CD14-positive monocyte (primary cell): ENCODE measurements at regions not wholly inside any gene's neighbourhood (a gene's known extent, or its start where the extent isn't known, plus 50 kb on each side); places are given as distances from the start of the nearest gene placed in this dataset.

Experiments
- DNase-seq, 3 donors: peaks; one replicate each; pipeline ENCODE4 v3.0.0-alpha.2; 2011 to 2022
- H2AFZ ChIP-seq: 2 replicates; pipeline ENCODE4 v1.6.0; 2012; ENCODE audit warnings: mild to moderate bottlenecking, low read depth, low read length, inconsistent platforms; ENCODE audit not compliant: insufficient read depth, poor library complexity, severe bottlenecking
- H3K27ac ChIP-seq, 2 donors: 1 replicate in 1 of 2; 2 replicates in 1 of 2; pipeline ENCODE4 v1.5.1; 2012 to 2013; ENCODE audit warnings: low read length in 2 of 2, control low read depth in 1 of 2, inconsistent platforms in 1 of 2, low read depth in 1 of 2, mild to moderate bottlenecking in 1 of 2
- H3K27me3 ChIP-seq, 2 donors: one replicate each; pipeline versions ENCODE4 v1.6.0 to v1.6.1; 2011 to 2013; ENCODE audit warnings: low read length in 2 of 2; ENCODE audit not compliant: control insufficient read depth in 2 of 2, insufficient read depth in 2 of 2
- H3K36me3 ChIP-seq, 2 donors: replicated peaks in 1 of 2; 1 replicate in 1 of 2; 2 replicates in 1 of 2; pipeline versions ENCODE4 v1.5.1 to v1.6.1; 2012 to 2013; ENCODE audit warnings: low read length in 2 of 2, control low read depth in 1 of 2, inconsistent platforms in 1 of 2, mild to moderate bottlenecking in 1 of 2; ENCODE audit not compliant: insufficient read depth in 2 of 2, control insufficient read depth in 1 of 2
- H3K4me1 ChIP-seq, 2 donors: 1 replicate in 1 of 2; 2 replicates in 1 of 2; pipeline versions ENCODE4 v1.5.1 to v1.6.1; 2012 to 2013; ENCODE audit warnings: low read length in 2 of 2, control low read depth in 1 of 2, inconsistent platforms in 1 of 2, mild to moderate bottlenecking in 1 of 2, moderate library complexity in 1 of 2; ENCODE audit not compliant: insufficient read depth in 2 of 2, control insufficient read depth in 1 of 2
- H3K4me2 ChIP-seq: replicated peaks from 2 replicates; pipeline ENCODE3; 2012; ENCODE audit warnings: low read length, moderate library complexity, mild to moderate bottlenecking; ENCODE audit not compliant: poor library complexity, severe bottlenecking; ENCODE audit errors: extremely low read depth
- H3K4me3 ChIP-seq, 3 experiments: fragments of 200-600 bp in 1 of 3; sonication (generic) in 1 of 3; replicated peaks in 1 of 3; 1 replicate in 2 of 3; 2 replicates in 1 of 3; pipeline ENCODE4 v1.5.1; 2011 to 2013; ENCODE audit warnings: low read length in 3 of 3, mild to moderate bottlenecking in 3 of 3, control low read depth in 2 of 3, low read depth in 2 of 3, inconsistent platforms in 1 of 3, moderate library complexity in 1 of 3
- H3K79me2 ChIP-seq: 2 replicates; pipeline ENCODE4 v1.6.0; 2012; ENCODE audit warnings: mild to moderate bottlenecking, control low read depth, inconsistent platforms, low read length, moderate library complexity; ENCODE audit not compliant: insufficient read depth
- H3K9ac ChIP-seq: 2 replicates; pipeline ENCODE4 v1.6.0; 2017; ENCODE audit warnings: low read length, mild to moderate bottlenecking; ENCODE audit not compliant: insufficient read depth, poor library complexity, severe bottlenecking
- H3K9me3 ChIP-seq, 2 donors: replicated peaks in 1 of 2; 1 replicate in 1 of 2; 2 replicates in 1 of 2; pipeline versions ENCODE4 v1.5.1 to v1.6.1; 2012 to 2013; ENCODE audit warnings: low read length in 2 of 2, control low read depth in 1 of 2; ENCODE audit not compliant: control insufficient read depth in 1 of 2, insufficient read depth in 1 of 2
- H4K20me1 ChIP-seq: 2 replicates; pipeline ENCODE4 v1.6.0; 2012; ENCODE audit warnings: mild to moderate bottlenecking, low read length, control low read depth, moderate library complexity; ENCODE audit not compliant: insufficient read depth
- H3K27ac Mint-ChIP-seq, 7 donors: one replicate each; pipeline ENCODE4 v1.8.0; 2020; ENCODE audit warnings: mild to moderate bottlenecking in 7 of 7, mixed read lengths in 7 of 7, moderate library complexity in 6 of 7, inconsistent platforms in 2 of 7
- H3K27me3 Mint-ChIP-seq, 3 donors: one replicate each; pipeline ENCODE4 v1.8.0; 2021 to 2022; ENCODE audit warnings: low read depth in 3 of 3, mild to moderate bottlenecking in 3 of 3, mixed read lengths in 3 of 3, moderate library complexity in 3 of 3, inconsistent platforms in 1 of 3
- H3K36me3 Mint-ChIP-seq, 2 donors: one replicate each; pipeline ENCODE4 v1.8.0; 2020; ENCODE audit warnings: mixed read lengths in 2 of 2, inconsistent platforms in 1 of 2, mild to moderate bottlenecking in 1 of 2
- H3K4me1 Mint-ChIP-seq: one replicate; pipeline ENCODE4 v1.8.0; 2020; ENCODE audit warnings: mild to moderate bottlenecking, mixed read lengths
- H3K4me3 Mint-ChIP-seq, 2 donors: one replicate each; pipeline ENCODE4 v1.8.0; 2020; ENCODE audit warnings: mild to moderate bottlenecking in 2 of 2, mixed read lengths in 2 of 2, moderate library complexity in 1 of 2
- H3K9me3 Mint-ChIP-seq, 7 donors: one replicate each; pipeline ENCODE4 v1.8.0; 2020 to 2022; ENCODE audit warnings: mixed read lengths in 7 of 7, mild to moderate bottlenecking in 6 of 7, moderate library complexity in 6 of 7, inconsistent platforms in 2 of 7
- CTCF ChIP-seq: fragments of 200-600 bp; IDR thresholded peaks from one replicate; pipeline ENCODE4 v1.8.0; 2022; ENCODE audit warnings: antibody characterized with exemption, mild to moderate bottlenecking
- WGBS: methylation state at CpG from one replicate; pipeline ENCODE4 v1.1.5; 2013; ENCODE audit warnings: missing lambda C conversion rate; ENCODE audit not compliant: insufficient coverage; 5-methylcytosine and 5-hydroxymethylcytosine counted together
- intact Hi-C, 2 donors: fragments of 100-400 bp; cut with micrococcal nuclease; formaldehyde crosslinking; loops; one replicate each; pipeline versions ENCODE4 v1.15.0 to v1.15.1; 2023

- no peaks in the 10 kb centered on the region for H3K36me3 Mint-ChIP-seq
- Histone ChIP-seq H3K4me2 (no peak overlapping the region), H4K20me1 (no peaks in the 10 kb centered on the region), H3K27me3 (no peaks in the 10 kb centered on the region), H3K36me3 (no peaks in the 10 kb centered on the region), H3K79me2 (no peaks in the 10 kb centered on the region), H3K4me1 (no peaks in the 10 kb centered on the region), H3K27ac (no peak overlapping the region), H3K9ac (no peak overlapping the region), H3K9me3 (peaks cover 32 to 53% of the 10 kb centered on the region in 2 donors), H3K4me3 (no peak overlapping the region), H2AFZ (no peak overlapping the region)
- peaks cover 7 to 42% (median 18%) of the 10 kb centered on the region in 7 donors for H3K9me3 Mint-ChIP-seq
- TF ChIP-seq CTCF, result no peak
- H3K27me3 Mint-ChIP-seq, result no peaks in the 10 kb centered on the region
- no CpG with 5 or more reads among the region's 4 CpGs for WGBS
- intact Hi-C loops, result no loop called here
- no peaks in the 10 kb centered on the region for H3K4me1 Mint-ChIP-seq
- DNase-seq, result no peak
- no peak overlapping the region for H3K27ac Mint-ChIP-seq
- H3K4me3 Mint-ChIP-seq, result no peak overlapping the region
Observed at GRCh38 chr7:68613897-68614296, 984.4 kb upstream of the AUTS2 start.

- no peaks in the 10 kb centered on the region for H3K36me3 ChIP-seq
- no peak overlapping the region for H3K4me3 ChIP-seq
- no peak for TF ChIP-seq CTCF
- H4K20me1 ChIP-seq, result no peaks in the 10 kb centered on the region
- peaks cover 33 to 49% of the 10 kb centered on the region in 2 donors for H3K9me3 ChIP-seq
- Mint-ChIP-seq H3K9me3 (peaks cover 14 to 39% (median 19%) of the 10 kb centered on the region in 7 donors), H3K4me3 (no peak overlapping the region), H3K27me3 (peaks cover 0 to 1% (median 0%) of the 10 kb centered on the region in 3 donors), H3K27ac (no peak overlapping the region), H3K4me1 (no peaks in the 10 kb centered on the region), H3K36me3 (no peaks in the 10 kb centered on the region)
- no peaks in the 10 kb centered on the region for H3K4me1 ChIP-seq
- H2AFZ ChIP-seq, result no peak overlapping the region
- intact Hi-C loops, result no loop called here
- DNase-seq, result no peak
- H3K9ac ChIP-seq, result no peak overlapping the region
- WGBS, result 87% methylated on average over 2 of the region's 3 CpGs
- H3K79me2 ChIP-seq, result no peaks in the 10 kb centered on the region
- no peaks in the 10 kb centered on the region for H3K27me3 ChIP-seq
- H3K4me2 ChIP-seq, result no peak overlapping the region
- no peak overlapping the region for H3K27ac ChIP-seq
Observed at GRCh38 chr7:68619526-68619925, 978.7 kb upstream of the AUTS2 start.
